Keratinocyte (primary cell): ENCODE measurements at regions not wholly inside any gene's neighbourhood (a gene's known extent, or its start where the extent isn't known, plus 50 kb on each side); places are given as distances from the start of the nearest gene placed in this dataset.

Source experiments
- EZH2 ChIP-seq: IDR thresholded peaks from one replicate; pipeline ENCODE4 v1.6.1; 2012; ENCODE audit warnings: inconsistent platforms, mild to moderate bottlenecking, low read length, moderate library complexity
- TF ChIP-seq, protein P1 (sequence below), 3 experiments: IDR thresholded peaks in 1 of 3; conservative IDR thresholded peaks in 1 of 3; optimal IDR thresholded peaks in 1 of 3; 2 replicates in 2 of 3; 3 replicates in 1 of 3; pipeline versions ENCODE3 to v1.5.1; 2011; ENCODE audit warnings: low read length in 3 of 3, mild to moderate bottlenecking in 3 of 3, moderate library complexity in 2 of 3, control low read depth in 1 of 3, inconsistent platforms in 1 of 3; ENCODE audit not compliant: insufficient read depth in 2 of 3; ENCODE audit errors: extremely low read depth in 1 of 3

DNA sequence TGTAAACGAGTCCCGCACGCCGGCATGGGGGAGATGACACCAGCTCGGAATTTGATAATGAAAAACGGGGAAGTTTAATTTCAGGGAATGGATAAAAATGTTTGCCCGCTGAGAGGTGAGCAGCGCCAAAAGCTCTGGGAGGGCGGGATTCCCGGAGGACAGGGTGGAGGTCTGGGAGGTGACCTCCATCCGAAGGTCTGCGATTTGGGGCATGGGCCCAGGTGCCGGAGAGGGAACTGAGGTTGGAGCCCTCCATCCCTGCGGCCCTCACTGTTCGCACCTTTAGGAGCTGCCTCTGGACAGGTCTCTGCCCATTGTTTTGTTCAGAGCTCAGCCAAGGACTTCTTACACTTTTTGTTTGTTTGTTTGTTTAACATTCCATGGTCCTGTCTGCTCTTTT is 129.8 kb downstream of the URI1 start:
- TF ChIP-seq, protein P1, sequence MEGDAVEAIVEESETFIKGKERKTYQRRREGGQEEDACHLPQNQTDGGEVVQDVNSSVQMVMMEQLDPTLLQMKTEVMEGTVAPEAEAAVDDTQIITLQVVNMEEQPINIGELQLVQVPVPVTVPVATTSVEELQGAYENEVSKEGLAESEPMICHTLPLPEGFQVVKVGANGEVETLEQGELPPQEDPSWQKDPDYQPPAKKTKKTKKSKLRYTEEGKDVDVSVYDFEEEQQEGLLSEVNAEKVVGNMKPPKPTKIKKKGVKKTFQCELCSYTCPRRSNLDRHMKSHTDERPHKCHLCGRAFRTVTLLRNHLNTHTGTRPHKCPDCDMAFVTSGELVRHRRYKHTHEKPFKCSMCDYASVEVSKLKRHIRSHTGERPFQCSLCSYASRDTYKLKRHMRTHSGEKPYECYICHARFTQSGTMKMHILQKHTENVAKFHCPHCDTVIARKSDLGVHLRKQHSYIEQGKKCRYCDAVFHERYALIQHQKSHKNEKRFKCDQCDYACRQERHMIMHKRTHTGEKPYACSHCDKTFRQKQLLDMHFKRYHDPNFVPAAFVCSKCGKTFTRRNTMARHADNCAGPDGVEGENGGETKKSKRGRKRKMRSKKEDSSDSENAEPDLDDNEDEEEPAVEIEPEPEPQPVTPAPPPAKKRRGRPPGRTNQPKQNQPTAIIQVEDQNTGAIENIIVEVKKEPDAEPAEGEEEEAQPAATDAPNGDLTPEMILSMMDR (optimal IDR thresholded peaks at IDR 0.05 in 1 of 3, IDR thresholded peaks at IDR 0.05 in 1 of 3, conservative IDR thresholded peaks at IDR 0.05 in 1 of 3; ENCODE audit: extremely low read depth in 1 of 3, insufficient read depth in 2 of 3, low read length in 3 of 3), result no peak
- TF ChIP-seq EZH2, result no peak
